Esophagus muscularis mucosa (tissue), 2 donors: ENCODE measurements at regions not wholly inside any gene's neighbourhood (a gene's known extent, or its start where the extent isn't known, plus 50 kb on each side); places are given as distances from the start of the nearest gene placed in this dataset.

Source experiments
- POLR2A ChIP-seq: fragments of 450-650 bp; IDR thresholded peaks from one replicate; pipeline ENCODE4 v1.6.1; 2017; ENCODE audit warnings: antibody characterized with exemption, moderate library complexity, mild to moderate bottlenecking, low read depth
- POLR2AphosphoS5 ChIP-seq, 2 donors: sonication (generic); formaldehyde crosslinking; IDR thresholded peaks; one replicate each; pipeline ENCODE4 v1.6.1; 2017; ENCODE audit warnings: antibody characterized with exemption in 2 of 2

- TF ChIP-seq POLR2A, result no peak
- no peak for TF ChIP-seq POLR2AphosphoS5 (IDR thresholded peaks at IDR 0.05)
Measured at GRCh38 chr3:152048831-152049230, 175.4 kb downstream of the SUCNR1 start.
